HCT116 (cell line): ENCODE measurements at regions not wholly inside any gene's neighbourhood (a gene's known extent, or its start where the extent isn't known, plus 50 kb on each side); places are given as distances from the start of the nearest gene placed in this dataset.

Experiments used
- ATAC-seq: fragments of 200-7000 bp; cut with Tn5 transposase; 2 replicates; pipeline ENCODE4 v1.9.1; 2020; ENCODE audit warnings: mild to moderate bottlenecking, moderate library complexity
- BruUV-seq: library from RNA; stranded (reverse); fragments of 400-500 nt; replicated peaks from 2 replicates; lab custom pipeline; 2021; lab: Mats Ljungman, UMichigan
- CTCF ChIA-PET: fragments of 300-600 bp; sonication (Branson Sonifier 250); formaldehyde crosslinking; loops from one replicate; lab custom pipeline; 2021; ENCODE audit warnings: antibody characterized with exemption; lab: Charles Lee
- POLR2A ChIA-PET: fragments of 300-600, 350-600 bp; sonication (Branson Sonifier 250); formaldehyde crosslinking; loops from one replicate; lab custom pipeline; 2021; ENCODE audit warnings: antibody characterized with exemption; lab: Charles Lee
- RAD21 ChIA-PET, 2 experiments: fragments of 300-600 bp; sonication (Branson Sonifier 250); formaldehyde crosslinking; loops; one replicate each; lab custom pipeline; 2023; ENCODE audit warnings: low total read pairs in 2 of 2; ENCODE audit not compliant: uncharacterized antibody in 2 of 2, unreplicated experiment in 2 of 2, low non-redundant PET in 1 of 2; lab: Charles Lee
- DNase-seq: peaks from one replicate; pipeline ENCODE4 v3.0.0-alpha.2; 2010; ENCODE audit warnings: low read depth, low spot score
- H2AFZ ChIP-seq: fragments of 200-600 bp; shearing (Covaris generic), sonication (generic); 2 replicates; pipeline ENCODE4 v1.6.1; 2017; ENCODE audit warnings: low read depth, mixed run types, mixed read lengths, antibody characterized with exemption, low read length; ENCODE audit not compliant: poor library complexity, severe bottlenecking
- H3K27ac ChIP-seq: 2 replicates; pipeline ENCODE4 v1.5.1; 2012; ENCODE audit warnings: low read depth, low read length
- H3K27me3 ChIP-seq: fragments of 200-600 bp; sonication (generic); 2 replicates; pipeline ENCODE4 v1.6.1; 2016; ENCODE audit warnings: mixed run types, low read length, mixed read lengths; ENCODE audit not compliant: insufficient read depth
- H3K36me3 ChIP-seq, 2 experiments: fragments of 200-500 bp in 1 of 2; fragments of 200-600 bp in 1 of 2; sonication (Bioruptor generic) in 1 of 2; sonication (generic) in 1 of 2; 2 replicates each; pipeline versions ENCODE4 v1.5.1 to v1.6.1; 2014 to 2016; ENCODE audit warnings: low read length in 2 of 2, inconsistent platforms in 1 of 2, mixed read lengths in 1 of 2, mixed run types in 1 of 2; ENCODE audit not compliant: insufficient read depth in 2 of 2, control insufficient read depth in 1 of 2
- H3K4me1 ChIP-seq, 2 experiments: fragments of 200-600 bp in 1 of 2; sonication (generic) in 1 of 2; 2 replicates each; pipeline versions ENCODE4 v1.5.1 to v1.6.1; 2012 to 2017; ENCODE audit warnings: low read length in 2 of 2, inconsistent platforms in 1 of 2, mild to moderate bottlenecking in 1 of 2, mixed read lengths in 1 of 2, mixed run types in 1 of 2, moderate library complexity in 1 of 2; ENCODE audit not compliant: insufficient read depth in 2 of 2, control insufficient read depth in 1 of 2
- H3K4me2 ChIP-seq: fragments of 200-600 bp; sonication (generic); 2 replicates; pipeline ENCODE4 v1.6.1; 2017; ENCODE audit warnings: mixed run types, low read length, mixed read lengths
- H3K4me3 ChIP-seq, 2 experiments: fragments of 200-600 bp in 1 of 2; sonication (generic) in 1 of 2; replicated peaks in 1 of 2; 2 replicates each; pipeline ENCODE4 v1.5.1; 2011 to 2016; ENCODE audit warnings: low read length in 2 of 2, control low read depth in 1 of 2, low read depth in 1 of 2, mild to moderate bottlenecking in 1 of 2, mixed read lengths in 1 of 2, mixed run types in 1 of 2
- H3K79me2 ChIP-seq: fragments of 200-600 bp; sonication (generic); 2 replicates; pipeline ENCODE4 v1.6.1; 2017; ENCODE audit warnings: mild to moderate bottlenecking, mixed run types, low read length, moderate library complexity, mixed read lengths; ENCODE audit not compliant: insufficient read depth
- H3K9ac ChIP-seq: fragments of 200-600 bp; sonication (generic); 2 replicates; pipeline ENCODE4 v1.6.1; 2016; ENCODE audit warnings: low read length, mixed read lengths
- H3K9me2 ChIP-seq: fragments of 200-600 bp; sonication (generic), shearing (Covaris generic); 2 replicates; pipeline ENCODE4 v1.6.1; 2017; ENCODE audit warnings: mixed run types, mild to moderate bottlenecking, moderate library complexity; ENCODE audit not compliant: insufficient read depth
- H3K9me3 ChIP-seq, 2 experiments: fragments of 200-500 bp in 1 of 2; fragments of 200-600 bp in 1 of 2; sonication (Bioruptor generic) in 1 of 2; sonication (generic) in 1 of 2; 2 replicates each; pipeline ENCODE4 v1.6.1; 2014 to 2017; ENCODE audit warnings: low read length in 2 of 2, mixed read lengths in 2 of 2, inconsistent platforms in 1 of 2, low read depth in 1 of 2, mild to moderate bottlenecking in 1 of 2, mixed run types in 1 of 2, moderate library complexity in 1 of 2; ENCODE audit not compliant: control insufficient read depth in 1 of 2, insufficient read depth in 1 of 2
- H4K20me1 ChIP-seq: fragments of 200-600 bp; sonication (generic), shearing (Covaris generic); 2 replicates; pipeline ENCODE4 v1.6.1; 2017; ENCODE audit warnings: mixed run types, mild to moderate bottlenecking, moderate library complexity; ENCODE audit not compliant: insufficient read depth
- CBX3 ChIP-seq: IDR thresholded peaks from 2 replicates; pipeline ENCODE4 v1.6.1; 2012; ENCODE audit warnings: low read depth
- CEBPB ChIP-seq: IDR thresholded peaks from 2 replicates; pipeline ENCODE4 v1.6.1; 2012; ENCODE audit warnings: low read depth
- EGR1 ChIP-seq: IDR thresholded peaks from 2 replicates; pipeline ENCODE4 v1.6.1; 2012; ENCODE audit warnings: low read depth
- ELF1 ChIP-seq: IDR thresholded peaks from 2 replicates; pipeline ENCODE4 v1.6.1; 2012; ENCODE audit warnings: low read depth, borderline replicate concordance
- EZH2 ChIP-seq: fragments of 200-600 bp; sonication (generic); IDR thresholded peaks from 2 replicates; pipeline ENCODE4 v1.6.1; 2017; ENCODE audit warnings: antibody characterized with exemption, mixed run types
- EZH2phosphoT487 ChIP-seq: fragments of 200-600 bp; IDR thresholded peaks from 2 replicates; pipeline ENCODE4 v1.6.1; 2018; ENCODE audit warnings: antibody characterized with exemption, borderline replicate concordance
- POLR2A ChIP-seq: IDR thresholded peaks from 2 replicates; pipeline ENCODE4 v1.7.0; 2011; ENCODE audit warnings: borderline replicate concordance; ENCODE audit not compliant: insufficient read depth, insufficient read length; ENCODE audit errors: extremely low read depth
- POLR2AphosphoS5 ChIP-seq: IDR thresholded peaks from 2 replicates; pipeline ENCODE4 v1.6.1; 2011; ENCODE audit warnings: mild to moderate bottlenecking, low read depth, low read length, moderate library complexity
- RAD21 ChIP-seq: IDR thresholded peaks from 2 replicates; pipeline ENCODE4 v1.6.1; 2012; ENCODE audit warnings: low read depth, mild to moderate bottlenecking
- SP1 ChIP-seq: IDR thresholded peaks from 2 replicates; pipeline ENCODE4 v1.6.1; 2012; ENCODE audit warnings: low read depth
- SRF ChIP-seq: IDR thresholded peaks from 2 replicates; pipeline ENCODE4 v1.6.1; 2012; ENCODE audit warnings: low read depth
- TCF7L2 ChIP-seq: IDR thresholded peaks from 2 replicates; pipeline ENCODE4 v1.7.0; 2011; ENCODE audit warnings: borderline replicate concordance, inconsistent platforms; ENCODE audit not compliant: insufficient read depth, insufficient read length; ENCODE audit errors: extremely low read depth
- YY1 ChIP-seq: IDR thresholded peaks from 2 replicates; pipeline ENCODE4 v1.6.1; 2011; ENCODE audit warnings: low read length, low read depth, moderate library complexity, mild to moderate bottlenecking; ENCODE audit not compliant: insufficient replicate concordance; ENCODE audit errors: extremely low read depth
- ZFX ChIP-seq: fragments of 450-650 bp; IDR thresholded peaks from 2 replicates; pipeline ENCODE4 v1.6.1; 2017
- ZNF274 ChIP-seq: fragments of 200-500 bp; sonication (Bioruptor generic); IDR thresholded peaks from 2 replicates; pipeline ENCODE4 v1.6.1; 2014; ENCODE audit warnings: mild to moderate bottlenecking, low read depth, low read length, inconsistent platforms
- intact Hi-C: fragments of 100-400 bp; cut with micrococcal nuclease; formaldehyde crosslinking; loops from 2 replicates; pipeline ENCODE4 v1.10.0; 2022
- TF ChIP-seq, protein P1 (sequence below): IDR thresholded peaks from 2 replicates; pipeline ENCODE4 v1.6.1; 2012; ENCODE audit warnings: low read depth
- TF ChIP-seq, protein P2 (sequence below): IDR thresholded peaks from 2 replicates; pipeline ENCODE4 v1.6.1; 2012
- TF ChIP-seq, protein P3 (sequence below), 3 experiments: fragments of 200-600 bp in 1 of 3; sonication (generic) in 1 of 3; IDR thresholded peaks in 2 of 3; conservative IDR thresholded peaks in 1 of 3; 2 replicates each; pipeline ENCODE4 v1.5.1; 2012 to 2017; ENCODE audit warnings: low read depth in 2 of 3, low read length in 2 of 3, antibody characterized with exemption in 1 of 3, borderline replicate concordance in 1 of 3, control low read depth in 1 of 3, mild to moderate bottlenecking in 1 of 3, mixed read lengths in 1 of 3, mixed run types in 1 of 3, moderate library complexity in 1 of 3; ENCODE audit not compliant: insufficient read depth in 1 of 3
- TF ChIP-seq, protein P4 (sequence below): IDR thresholded peaks from 2 replicates; pipeline ENCODE4 v1.6.1; 2012

DNA sequence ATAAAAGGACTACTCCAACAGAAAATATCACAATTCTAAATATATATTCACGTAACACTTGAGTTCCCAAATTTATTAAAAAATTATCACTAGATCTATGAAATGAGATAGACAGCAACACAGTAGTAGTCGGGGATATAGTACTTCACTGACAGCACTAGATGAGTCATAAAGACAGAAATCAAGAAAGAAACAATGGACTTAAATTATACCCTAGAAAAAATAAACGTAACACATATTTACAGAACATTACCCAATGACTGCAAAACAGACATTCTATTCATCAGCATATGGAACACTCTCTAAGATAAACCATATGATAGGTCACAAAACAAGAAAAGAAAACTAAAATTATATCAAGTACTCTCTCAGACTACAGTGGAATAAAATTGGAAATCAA is 429.4 kb downstream of the MBD2 start:
- Histone ChIP-seq H3K9ac (no peak overlapping the region), H3K79me2 (no peaks in the 10 kb centered on the region), H3K36me3 (no peaks in the 10 kb centered on the region), H2AFZ (no peak overlapping the region), H3K4me1 (no peaks in the 10 kb centered on the region), H3K27ac (no peak overlapping the region), H3K27me3 (no peaks in the 10 kb centered on the region), H3K9me2 (no peaks in the 10 kb centered on the region), H3K9me3 (peaks cover 0 to 4% of the 10 kb centered on the region in 2 experiments; a peak in 2 of 4 replicates), H3K4me2 (no peak overlapping the region), H3K4me3 (no peak overlapping the region), H4K20me1 (no peaks in the 10 kb centered on the region)
- ATAC-seq (no peak), DNase-seq (no peak)
- no peak for TF ChIP-seq YY1
- TF ChIP-seq, protein P1, sequence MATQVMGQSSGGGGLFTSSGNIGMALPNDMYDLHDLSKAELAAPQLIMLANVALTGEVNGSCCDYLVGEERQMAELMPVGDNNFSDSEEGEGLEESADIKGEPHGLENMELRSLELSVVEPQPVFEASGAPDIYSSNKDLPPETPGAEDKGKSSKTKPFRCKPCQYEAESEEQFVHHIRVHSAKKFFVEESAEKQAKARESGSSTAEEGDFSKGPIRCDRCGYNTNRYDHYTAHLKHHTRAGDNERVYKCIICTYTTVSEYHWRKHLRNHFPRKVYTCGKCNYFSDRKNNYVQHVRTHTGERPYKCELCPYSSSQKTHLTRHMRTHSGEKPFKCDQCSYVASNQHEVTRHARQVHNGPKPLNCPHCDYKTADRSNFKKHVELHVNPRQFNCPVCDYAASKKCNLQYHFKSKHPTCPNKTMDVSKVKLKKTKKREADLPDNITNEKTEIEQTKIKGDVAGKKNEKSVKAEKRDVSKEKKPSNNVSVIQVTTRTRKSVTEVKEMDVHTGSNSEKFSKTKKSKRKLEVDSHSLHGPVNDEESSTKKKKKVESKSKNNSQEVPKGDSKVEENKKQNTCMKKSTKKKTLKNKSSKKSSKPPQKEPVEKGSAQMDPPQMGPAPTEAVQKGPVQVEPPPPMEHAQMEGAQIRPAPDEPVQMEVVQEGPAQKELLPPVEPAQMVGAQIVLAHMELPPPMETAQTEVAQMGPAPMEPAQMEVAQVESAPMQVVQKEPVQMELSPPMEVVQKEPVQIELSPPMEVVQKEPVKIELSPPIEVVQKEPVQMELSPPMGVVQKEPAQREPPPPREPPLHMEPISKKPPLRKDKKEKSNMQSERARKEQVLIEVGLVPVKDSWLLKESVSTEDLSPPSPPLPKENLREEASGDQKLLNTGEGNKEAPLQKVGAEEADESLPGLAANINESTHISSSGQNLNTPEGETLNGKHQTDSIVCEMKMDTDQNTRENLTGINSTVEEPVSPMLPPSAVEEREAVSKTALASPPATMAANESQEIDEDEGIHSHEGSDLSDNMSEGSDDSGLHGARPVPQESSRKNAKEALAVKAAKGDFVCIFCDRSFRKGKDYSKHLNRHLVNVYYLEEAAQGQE: no peak
- no peak for TF ChIP-seq SP1
- no peak for TF ChIP-seq CBX3
- no peak for TF ChIP-seq EGR1
- TF ChIP-seq TCF7L2: no peak
- no peak for TF ChIP-seq EZH2phosphoT487
- TF ChIP-seq ELF1: no peak
- TF ChIP-seq ZNF274: no peak
- TF ChIP-seq, protein P2, sequence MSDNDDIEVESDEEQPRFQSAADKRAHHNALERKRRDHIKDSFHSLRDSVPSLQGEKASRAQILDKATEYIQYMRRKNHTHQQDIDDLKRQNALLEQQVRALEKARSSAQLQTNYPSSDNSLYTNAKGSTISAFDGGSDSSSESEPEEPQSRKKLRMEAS: no peak
- no peak for TF ChIP-seq RAD21
- TF ChIP-seq, protein P3, sequence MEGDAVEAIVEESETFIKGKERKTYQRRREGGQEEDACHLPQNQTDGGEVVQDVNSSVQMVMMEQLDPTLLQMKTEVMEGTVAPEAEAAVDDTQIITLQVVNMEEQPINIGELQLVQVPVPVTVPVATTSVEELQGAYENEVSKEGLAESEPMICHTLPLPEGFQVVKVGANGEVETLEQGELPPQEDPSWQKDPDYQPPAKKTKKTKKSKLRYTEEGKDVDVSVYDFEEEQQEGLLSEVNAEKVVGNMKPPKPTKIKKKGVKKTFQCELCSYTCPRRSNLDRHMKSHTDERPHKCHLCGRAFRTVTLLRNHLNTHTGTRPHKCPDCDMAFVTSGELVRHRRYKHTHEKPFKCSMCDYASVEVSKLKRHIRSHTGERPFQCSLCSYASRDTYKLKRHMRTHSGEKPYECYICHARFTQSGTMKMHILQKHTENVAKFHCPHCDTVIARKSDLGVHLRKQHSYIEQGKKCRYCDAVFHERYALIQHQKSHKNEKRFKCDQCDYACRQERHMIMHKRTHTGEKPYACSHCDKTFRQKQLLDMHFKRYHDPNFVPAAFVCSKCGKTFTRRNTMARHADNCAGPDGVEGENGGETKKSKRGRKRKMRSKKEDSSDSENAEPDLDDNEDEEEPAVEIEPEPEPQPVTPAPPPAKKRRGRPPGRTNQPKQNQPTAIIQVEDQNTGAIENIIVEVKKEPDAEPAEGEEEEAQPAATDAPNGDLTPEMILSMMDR (IDR thresholded peaks at IDR 0.05 in 2 of 3, conservative IDR thresholded peaks at IDR 0.05 in 1 of 3; ENCODE audit: borderline replicate concordance in 1 of 3, insufficient read depth in 1 of 3, low read depth in 2 of 3, low read length in 2 of 3): no peak
- TF ChIP-seq POLR2AphosphoS5: no peak
- no peak for TF ChIP-seq SRF
- TF ChIP-seq, protein P4, sequence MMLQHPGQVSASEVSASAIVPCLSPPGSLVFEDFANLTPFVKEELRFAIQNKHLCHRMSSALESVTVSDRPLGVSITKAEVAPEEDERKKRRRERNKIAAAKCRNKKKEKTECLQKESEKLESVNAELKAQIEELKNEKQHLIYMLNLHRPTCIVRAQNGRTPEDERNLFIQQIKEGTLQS: no peak
- no peak for TF ChIP-seq ZFX
- TF ChIP-seq CEBPB: no peak
- no peak for TF ChIP-seq EZH2
- no peak for TF ChIP-seq POLR2A
- BruUV-seq: no TSS peak
- RAD21 ChIA-PET: no interaction called here
- CTCF ChIA-PET: no interaction called here
- intact Hi-C loops: no loop called here
- POLR2A ChIA-PET: no interaction called here
